ENCODE measurements at regions not wholly inside any gene's neighbourhood (a gene's known extent, or its start where the extent isn't known, plus 50 kb on each side); places are given as distances from the start of the nearest gene placed in this dataset.
"Not testable (repeated sequence)": the region's sequence is repeated elsewhere in the genome, so short reads cannot be mapped to it uniquely, and the experiment has no call there.

- no peak for DNase-seq (ENCODE audit: low spot score)
- TF ChIP-seq, protein P1, sequence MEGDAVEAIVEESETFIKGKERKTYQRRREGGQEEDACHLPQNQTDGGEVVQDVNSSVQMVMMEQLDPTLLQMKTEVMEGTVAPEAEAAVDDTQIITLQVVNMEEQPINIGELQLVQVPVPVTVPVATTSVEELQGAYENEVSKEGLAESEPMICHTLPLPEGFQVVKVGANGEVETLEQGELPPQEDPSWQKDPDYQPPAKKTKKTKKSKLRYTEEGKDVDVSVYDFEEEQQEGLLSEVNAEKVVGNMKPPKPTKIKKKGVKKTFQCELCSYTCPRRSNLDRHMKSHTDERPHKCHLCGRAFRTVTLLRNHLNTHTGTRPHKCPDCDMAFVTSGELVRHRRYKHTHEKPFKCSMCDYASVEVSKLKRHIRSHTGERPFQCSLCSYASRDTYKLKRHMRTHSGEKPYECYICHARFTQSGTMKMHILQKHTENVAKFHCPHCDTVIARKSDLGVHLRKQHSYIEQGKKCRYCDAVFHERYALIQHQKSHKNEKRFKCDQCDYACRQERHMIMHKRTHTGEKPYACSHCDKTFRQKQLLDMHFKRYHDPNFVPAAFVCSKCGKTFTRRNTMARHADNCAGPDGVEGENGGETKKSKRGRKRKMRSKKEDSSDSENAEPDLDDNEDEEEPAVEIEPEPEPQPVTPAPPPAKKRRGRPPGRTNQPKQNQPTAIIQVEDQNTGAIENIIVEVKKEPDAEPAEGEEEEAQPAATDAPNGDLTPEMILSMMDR (IDR thresholded peaks at IDR 0.05; ENCODE audit: poor library complexity, severe bottlenecking): no peak
- Histone ChIP-seq H3K27me3 (ENCODE audit: insufficient read depth, poor library complexity, severe bottlenecking) (no peaks in the 10 kb centered on the region), H3K9me3 (ENCODE audit: severe bottlenecking) (no peaks in the 10 kb centered on the region), H3K27ac (ENCODE audit: poor library complexity, severe bottlenecking) (no peak overlapping the region), H3K36me3 (ENCODE audit: low read depth) (no peaks in the 10 kb centered on the region), H3K4me3 (ENCODE audit: severe bottlenecking) (no peak overlapping the region), H3K4me1 (ENCODE audit: insufficient read depth, poor library complexity, severe bottlenecking) (no peaks in the 10 kb centered on the region)
- no peak for ATAC-seq (ENCODE audit: low read depth)
Observed at GRCh38 chr16:26457095-26457494, 609.6 kb upstream of the C16orf82 start.

DNA sequence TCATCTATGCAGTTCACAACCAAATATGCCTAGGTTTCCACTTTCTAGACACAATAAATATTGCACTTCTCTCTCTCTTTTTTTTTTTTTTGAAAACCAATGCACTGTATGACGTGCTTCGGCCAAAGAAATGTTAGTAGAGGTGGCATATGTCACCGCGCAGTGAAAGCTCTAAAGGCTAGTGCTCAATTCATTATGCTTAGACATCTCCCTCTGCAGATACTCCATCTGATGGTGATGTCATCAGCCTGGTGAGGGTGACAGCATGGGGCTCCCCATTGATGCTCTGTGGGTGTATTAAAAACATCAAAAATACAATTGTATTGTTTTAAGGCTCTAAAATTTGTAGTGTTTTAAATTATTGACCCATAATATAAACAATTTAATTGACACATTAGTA, 608.8 kb upstream of the C16orf82 start:
- no peak for ATAC-seq (ENCODE audit: low read depth)
- no peaks in the 10 kb centered on the region for H3K27me3 ChIP-seq (ENCODE audit: insufficient read depth, poor library complexity, severe bottlenecking)
- H3K4me1 ChIP-seq (ENCODE audit: insufficient read depth, poor library complexity, severe bottlenecking): no peaks in the 10 kb centered on the region
- no peak overlapping the region for H3K4me3 ChIP-seq (ENCODE audit: severe bottlenecking)
- no peaks in the 10 kb centered on the region for H3K9me3 ChIP-seq (ENCODE audit: severe bottlenecking)
- no peak for DNase-seq (ENCODE audit: low spot score)
- TF ChIP-seq, protein P1 (IDR thresholded peaks at IDR 0.05; ENCODE audit: poor library complexity, severe bottlenecking): no peak
- H3K36me3 ChIP-seq (ENCODE audit: low read depth): no peaks in the 10 kb centered on the region
- H3K27ac ChIP-seq (ENCODE audit: poor library complexity, severe bottlenecking): no peak overlapping the region

DNA sequence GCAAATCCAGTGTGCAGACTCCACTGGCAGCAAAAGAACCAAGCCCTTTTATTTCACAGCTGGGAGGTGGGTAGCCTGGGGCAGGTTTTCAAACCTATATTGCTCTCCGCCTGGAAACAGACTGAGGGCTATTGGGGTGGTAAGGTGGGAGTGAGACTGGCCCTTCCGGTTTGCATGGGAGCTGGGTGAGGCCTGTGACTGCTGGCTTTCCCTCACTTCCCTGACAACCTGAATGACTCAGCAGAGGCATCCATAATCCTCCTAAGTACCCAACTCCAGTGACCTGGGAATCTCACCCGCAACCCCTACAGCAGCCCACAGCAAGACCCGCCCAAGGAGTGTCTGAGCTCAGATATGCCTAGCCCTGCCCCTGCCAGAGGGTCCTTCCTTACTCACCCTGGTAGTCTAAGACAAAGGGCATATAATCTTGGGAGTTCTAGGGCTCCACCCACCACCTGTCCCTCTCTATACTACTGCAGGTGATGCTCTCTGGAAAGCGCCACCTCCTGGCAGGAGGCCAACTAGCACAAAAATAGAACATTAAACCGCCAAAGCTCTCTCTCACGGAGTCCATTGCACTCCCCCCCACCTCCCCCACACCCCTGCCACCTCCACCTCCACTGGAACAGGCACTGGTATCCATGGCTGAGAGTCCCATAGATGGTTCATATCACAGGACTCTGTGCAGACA, 602.0 kb upstream of the C16orf82 start:
- ATAC-seq (ENCODE audit: low read depth): no peak
- Histone ChIP-seq H3K4me3 (ENCODE audit: severe bottlenecking) (no peak overlapping the region), H3K27ac (ENCODE audit: poor library complexity, severe bottlenecking) (no peak overlapping the region), H3K36me3 (ENCODE audit: low read depth) (no peaks in the 10 kb centered on the region), H3K9me3 (ENCODE audit: severe bottlenecking) (no peaks in the 10 kb centered on the region), H3K4me1 (ENCODE audit: insufficient read depth, poor library complexity, severe bottlenecking) (no peaks in the 10 kb centered on the region), H3K27me3 (ENCODE audit: insufficient read depth, poor library complexity, severe bottlenecking) (no peaks in the 10 kb centered on the region)
- TF ChIP-seq, protein P1 (IDR thresholded peaks at IDR 0.05; ENCODE audit: poor library complexity, severe bottlenecking): no peak
- no peak for DNase-seq (ENCODE audit: low spot score)

DNA sequence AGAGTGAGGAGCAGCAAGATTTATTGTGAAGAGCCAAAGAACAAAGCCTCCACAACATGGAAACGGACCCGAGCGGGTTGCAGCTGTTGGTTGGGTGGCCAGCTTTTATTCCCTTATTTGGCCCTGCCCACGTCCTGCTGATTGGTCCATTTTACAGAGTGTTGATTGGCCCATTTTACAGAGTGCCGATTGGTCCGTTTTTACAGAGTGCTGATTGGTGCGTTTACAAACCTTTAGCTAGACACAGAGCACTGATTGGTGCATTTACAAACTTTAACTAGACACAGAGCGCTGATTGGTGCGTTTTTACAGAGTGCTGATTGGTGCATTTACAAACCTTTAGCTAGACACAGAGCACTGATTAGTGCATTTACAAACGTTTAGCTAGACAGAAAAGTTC, 592.3 kb upstream of the C16orf82 start:
- H3K36me3 ChIP-seq (ENCODE audit: low read depth); ATAC-seq (ENCODE audit: low read depth); H3K27ac ChIP-seq (ENCODE audit: poor library complexity, severe bottlenecking); H3K4me1 ChIP-seq (ENCODE audit: insufficient read depth, poor library complexity, severe bottlenecking); H3K4me3 ChIP-seq (ENCODE audit: severe bottlenecking); DNase-seq (ENCODE audit: low spot score); H3K9me3 ChIP-seq (ENCODE audit: severe bottlenecking); H3K27me3 ChIP-seq (ENCODE audit: insufficient read depth, poor library complexity, severe bottlenecking): not testable (repeated sequence)

DNA sequence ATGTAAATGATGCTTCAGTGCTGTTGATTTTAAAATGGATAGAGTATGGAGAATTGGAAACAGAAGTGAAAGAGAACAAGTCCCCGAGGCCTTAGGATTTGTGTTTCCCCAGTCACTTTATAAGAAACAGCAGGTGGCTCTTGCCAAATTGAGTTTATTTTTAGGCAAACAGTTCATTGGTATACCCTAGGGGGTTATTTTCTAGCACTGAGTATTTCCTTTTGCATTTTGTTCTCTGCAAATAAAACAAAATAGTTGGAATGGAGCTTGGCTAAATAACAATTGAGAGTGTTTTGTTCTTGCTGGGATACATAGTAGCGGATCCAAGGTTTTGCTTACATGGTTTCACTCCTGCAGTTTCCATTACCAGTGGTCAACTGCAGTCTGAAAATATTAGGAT, 591.1 kb upstream of the C16orf82 start:
- DNase-seq (ENCODE audit: low spot score): no peak

More for the DNA sequence above, 591.1 kb upstream of the C16orf82 start:
- Histone ChIP-seq H3K27ac (ENCODE audit: poor library complexity, severe bottlenecking) (no peak overlapping the region), H3K36me3 (ENCODE audit: low read depth) (no peaks in the 10 kb centered on the region), H3K9me3 (ENCODE audit: severe bottlenecking) (no peaks in the 10 kb centered on the region), H3K4me3 (ENCODE audit: severe bottlenecking) (no peak overlapping the region), H3K4me1 (ENCODE audit: insufficient read depth, poor library complexity, severe bottlenecking) (no peaks in the 10 kb centered on the region), H3K27me3 (ENCODE audit: insufficient read depth, poor library complexity, severe bottlenecking) (no peaks in the 10 kb centered on the region)
- no peak for ATAC-seq (ENCODE audit: low read depth)
- TF ChIP-seq, protein P1 (IDR thresholded peaks at IDR 0.05; ENCODE audit: poor library complexity, severe bottlenecking): no peak

Measured in RWPE2 (cell line).